GM12878 (cell line): ENCODE measurements at regions not wholly inside any gene's neighbourhood (a gene's known extent, or its start where the extent isn't known, plus 50 kb on each side); places are given as distances from the start of the nearest gene placed in this dataset.

ENCODE experiments used
- ATAC-seq: fragments of 200-7000 bp; cut with Tn5 transposase; 3 replicates; pipeline ENCODE4 v1.9.1; 2020; ENCODE audit warnings: mild to moderate bottlenecking, moderate library complexity
- BruUV-seq: library from RNA; stranded (reverse); fragments of 400-500 nt; replicated peaks from 2 replicates; lab custom pipeline; 2021; lab: Mats Ljungman, UMichigan
- CTCF ChIA-PET: fragments of 300-600 bp; sonication (Branson Sonifier 250); formaldehyde crosslinking; extraction: SDS; loops from one replicate; lab custom pipeline; 2021; ENCODE audit warnings: inconsistent platforms; lab: Yijun Ruan, JAX
- POLR2A ChIA-PET: fragments of 350-600 bp; formaldehyde crosslinking; extraction: SDS; loops from one replicate; lab custom pipeline; 2021; ENCODE audit warnings: inconsistent platforms; lab: Charles Lee
- RAD21 ChIA-PET: fragments of 300-600 bp; sonication (Branson Sonifier 250); formaldehyde crosslinking; loops from one replicate; lab custom pipeline; 2023; ENCODE audit warnings: antibody characterized with exemption; ENCODE audit not compliant: unreplicated experiment; lab: Charles Lee
- SMC1A ChIA-PET: fragments of 300-600 bp; sonication (Branson Sonifier 250); formaldehyde crosslinking; loops from one replicate; lab custom pipeline; 2023; ENCODE audit not compliant: unreplicated experiment, uncharacterized antibody; lab: Charles Lee
- DNase-seq: peaks from one replicate; pipeline ENCODE4 v3.0.0-alpha.2; 2011; ENCODE audit warnings: low read depth, low spot score
- FAIRE-seq: peaks from 3 replicates; lab custom pipeline; 2011; peaks lifted over from hg19 to GRCh38; lab: Jason Lieb, UNC
- H2AFZ ChIP-seq: 2 replicates; pipeline ENCODE4 v1.6.0; 2011; ENCODE audit warnings: low read depth, low read length, control low read depth; ENCODE audit not compliant: control insufficient read depth
- H3K27ac ChIP-seq: 2 replicates; pipeline ENCODE4 v1.5.1; 2011; ENCODE audit warnings: control low read depth; ENCODE audit not compliant: control insufficient read depth, insufficient read depth
- H3K27me3 ChIP-seq, 2 experiments: replicated peaks in 1 of 2; 2 replicates each; pipeline versions ENCODE4 v1.6.0 to v1.6.1; 2011; ENCODE audit warnings: low read length in 1 of 2; ENCODE audit not compliant: control insufficient read depth in 2 of 2, insufficient read depth in 2 of 2
- H3K36me3 ChIP-seq, 2 experiments: 2 replicates each; pipeline ENCODE4 v1.5.1; 2011; ENCODE audit warnings: low read length in 1 of 2; ENCODE audit not compliant: control insufficient read depth in 2 of 2, insufficient read depth in 2 of 2
- H3K4me1 ChIP-seq: 2 replicates; pipeline ENCODE4 v1.6.1; 2011; ENCODE audit warnings: mild to moderate bottlenecking, low read length, moderate library complexity, mixed read lengths; ENCODE audit not compliant: control insufficient read depth, insufficient read depth
- H3K4me2 ChIP-seq: 2 replicates; pipeline ENCODE4 v1.6.0; 2011; ENCODE audit warnings: control low read depth; ENCODE audit not compliant: control insufficient read depth, insufficient read depth
- H3K4me3 ChIP-seq: fragments of 200-600 bp; sonication (generic); 2 replicates; pipeline ENCODE4 v1.5.1; 2016
- H3K79me2 ChIP-seq: 2 replicates; pipeline ENCODE4 v1.6.0; 2011; ENCODE audit warnings: low read length; ENCODE audit not compliant: control insufficient read depth, insufficient read depth
- H3K9ac ChIP-seq: 2 replicates; pipeline ENCODE4 v1.8.0; 2011; ENCODE audit warnings: low read length, control low read depth, mixed read lengths; ENCODE audit not compliant: control insufficient read depth, insufficient read depth
- H3K9me3 ChIP-seq: replicated peaks from 3 replicates; pipeline ENCODE4 v1.5.1; 2011; ENCODE audit warnings: mild to moderate bottlenecking, low read length; ENCODE audit not compliant: control insufficient read depth, insufficient read depth
- H4K20me1 ChIP-seq: 2 replicates; pipeline ENCODE4 v1.6.0; 2011; ENCODE audit not compliant: control insufficient read depth, insufficient read depth
- FOXK2 ChIP-seq: fragments of 450-650 bp; IDR thresholded peaks from 2 replicates; pipeline ENCODE4 v1.6.1; 2017; ENCODE audit warnings: mild to moderate bottlenecking, moderate library complexity
- GABPA ChIP-seq: IDR thresholded peaks from 2 replicates; pipeline ENCODE4 v1.6.1; 2014; ENCODE audit warnings: antibody characterized with exemption, low read depth, mild to moderate bottlenecking, inconsistent platforms
- IRF5 ChIP-seq: fragments of 450-650 bp; IDR thresholded peaks from 2 replicates; pipeline ENCODE4 v1.6.1; 2017; ENCODE audit warnings: borderline replicate concordance
- NBN ChIP-seq: fragments of 450-650 bp; IDR thresholded peaks from 2 replicates; pipeline ENCODE4 v1.6.1; 2016
- ZNF217 ChIP-seq: fragments of 450-650 bp; IDR thresholded peaks from 2 replicates; pipeline ENCODE4 v1.6.1; 2017; ENCODE audit warnings: antibody characterized with exemption, mild to moderate bottlenecking
- WGBS: methylation state at CpG from one replicate; pipeline ENCODE4 v1.1.6; 2016; ENCODE audit warnings: low lambda C conversion rate; ENCODE audit not compliant: insufficient replicate concordance, insufficient coverage; ENCODE audit errors: missing lambda C conversion rate; 5-methylcytosine and 5-hydroxymethylcytosine counted together
- in situ Hi-C: fragments of 300-500 bp; cut with MboI; formaldehyde crosslinking; loops from 9 replicates; pipeline ENCODE4 v1.14.3; 2018; ENCODE audit warnings: mixed read lengths
- intact Hi-C: fragments of 100-400 bp; cut with micrococcal nuclease; formaldehyde crosslinking; loops from one replicate; pipeline ENCODE4 v1.14.2; 2022; ENCODE audit not compliant: unreplicated experiment
- TF ChIP-seq, protein P1 (sequence below): fragments of 450-650 bp; IDR thresholded peaks from 2 replicates; pipeline ENCODE4 v1.6.1; 2017; ENCODE audit warnings: mild to moderate bottlenecking, moderate library complexity

GRCh38 chr2:164110515-164110914 lies 374.7 kb upstream of the FIGN start:
- H3K4me3 ChIP-seq = no peak overlapping the region
- no peak overlapping the region for H2AFZ ChIP-seq
- ChIA-PET SMC1A (no interaction called here), RAD21 (no interaction called here), POLR2A (no interaction called here), CTCF (no interaction called here)
- no peaks in the 10 kb centered on the region for H3K36me3 ChIP-seq
- intact Hi-C loops (no loop called here), in situ Hi-C loops (no loop called here)
- H3K4me2 ChIP-seq = no peak overlapping the region
- no peaks in the 10 kb centered on the region for H4K20me1 ChIP-seq
- no TSS peak for BruUV-seq
- no peak for FAIRE-seq
- no peak for ATAC-seq
- TF ChIP-seq, protein P1, sequence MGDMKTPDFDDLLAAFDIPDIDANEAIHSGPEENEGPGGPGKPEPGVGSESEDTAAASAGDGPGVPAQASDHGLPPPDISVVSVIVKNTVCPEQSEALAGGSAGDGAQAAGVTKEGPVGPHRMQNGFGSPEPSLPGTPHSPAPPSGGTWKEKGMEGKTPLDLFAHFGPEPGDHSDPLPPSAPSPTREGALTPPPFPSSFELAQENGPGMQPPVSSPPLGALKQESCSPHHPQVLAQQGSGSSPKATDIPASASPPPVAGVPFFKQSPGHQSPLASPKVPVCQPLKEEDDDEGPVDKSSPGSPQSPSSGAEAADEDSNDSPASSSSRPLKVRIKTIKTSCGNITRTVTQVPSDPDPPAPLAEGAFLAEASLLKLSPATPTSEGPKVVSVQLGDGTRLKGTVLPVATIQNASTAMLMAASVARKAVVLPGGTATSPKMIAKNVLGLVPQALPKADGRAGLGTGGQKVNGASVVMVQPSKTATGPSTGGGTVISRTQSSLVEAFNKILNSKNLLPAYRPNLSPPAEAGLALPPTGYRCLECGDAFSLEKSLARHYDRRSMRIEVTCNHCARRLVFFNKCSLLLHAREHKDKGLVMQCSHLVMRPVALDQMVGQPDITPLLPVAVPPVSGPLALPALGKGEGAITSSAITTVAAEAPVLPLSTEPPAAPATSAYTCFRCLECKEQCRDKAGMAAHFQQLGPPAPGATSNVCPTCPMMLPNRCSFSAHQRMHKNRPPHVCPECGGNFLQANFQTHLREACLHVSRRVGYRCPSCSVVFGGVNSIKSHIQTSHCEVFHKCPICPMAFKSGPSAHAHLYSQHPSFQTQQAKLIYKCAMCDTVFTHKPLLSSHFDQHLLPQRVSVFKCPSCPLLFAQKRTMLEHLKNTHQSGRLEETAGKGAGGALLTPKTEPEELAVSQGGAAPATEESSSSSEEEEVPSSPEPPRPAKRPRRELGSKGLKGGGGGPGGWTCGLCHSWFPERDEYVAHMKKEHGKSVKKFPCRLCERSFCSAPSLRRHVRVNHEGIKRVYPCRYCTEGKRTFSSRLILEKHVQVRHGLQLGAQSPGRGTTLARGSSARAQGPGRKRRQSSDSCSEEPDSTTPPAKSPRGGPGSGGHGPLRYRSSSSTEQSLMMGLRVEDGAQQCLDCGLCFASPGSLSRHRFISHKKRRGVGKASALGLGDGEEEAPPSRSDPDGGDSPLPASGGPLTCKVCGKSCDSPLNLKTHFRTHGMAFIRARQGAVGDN = no peak
- no peak for TF ChIP-seq NBN
- H3K79me2 ChIP-seq = no peaks in the 10 kb centered on the region
- no peak overlapping the region for H3K9ac ChIP-seq
- no peaks in the 10 kb centered on the region for H3K9me3 ChIP-seq
- no peaks in the 10 kb centered on the region for H3K4me1 ChIP-seq
- H3K27ac ChIP-seq = no peak overlapping the region
- no peaks in the 10 kb centered on the region for H3K27me3 ChIP-seq
- no peak for DNase-seq

GRCh38 chr2:164109006-164109405 lies 373.2 kb upstream of the FIGN start:
- Histone ChIP-seq H3K4me1 (no peaks in the 10 kb centered on the region), H3K9ac (no peak overlapping the region), H3K27ac (no peak overlapping the region), H3K36me3 (no peaks in the 10 kb centered on the region), H4K20me1 (no peaks in the 10 kb centered on the region), H3K79me2 (no peaks in the 10 kb centered on the region), H3K27me3 (no peaks in the 10 kb centered on the region), H3K9me3 (no peaks in the 10 kb centered on the region), H3K4me3 (no peak overlapping the region), H2AFZ (no peak overlapping the region), H3K4me2 (no peak overlapping the region)
- ChIA-PET RAD21 (no interaction called here), SMC1A (no interaction called here), POLR2A (no interaction called here), CTCF (interaction anchor here (0.6 kb wide), 1 partner anchor 479 kb away, joined by 3 read pairs; no protein-coding TSS in a partner anchor)
- no peak for DNase-seq
- in situ Hi-C loops = no loop called here
- FAIRE-seq = no peak
- 63% methylated on average over 14 of the region's 14 CpGs for WGBS
- TF ChIP-seq FOXK2 (no peak), IRF5 (no peak), GABPA (no peak), ZNF217 (no peak)
- TF ChIP-seq, protein P1 = no peak
- intact Hi-C loops = no loop called here
- no peak for ATAC-seq
- BruUV-seq = no TSS peak
